ENCODE measurements at regions not wholly inside any gene's neighbourhood (a gene's known extent, or its start where the extent isn't known, plus 50 kb on each side); places are given as distances from the start of the nearest gene placed in this dataset.

- H3K4me3 ChIP-seq = no peak overlapping the region
- TF ChIP-seq CTCF (IDR thresholded peaks at IDR 0.05) = no peak
- H3K4me1 ChIP-seq = no peaks in the 10 kb centered on the region
- intact Hi-C loops (cut with DNase I) = no loop called here
- DNase-seq = no peak
- no peaks in the 10 kb centered on the region for H3K27me3 ChIP-seq
- no peaks in the 10 kb centered on the region for H3K36me3 ChIP-seq
- H3K9ac ChIP-seq (ENCODE audit: low read depth in 2 of 2, low read length in 2 of 2) = no peak overlapping the region
- no peaks in the 10 kb centered on the region for H3K9me3 ChIP-seq
- H3K27ac ChIP-seq = no peak overlapping the region
These were observed 217.5 kb upstream of the TEX13C start for GRCh38 chrX:125101971-125102755.

GRCh38 chrX:125103693-125104092 lies 216.0 kb upstream of the TEX13C start:
- DNase-seq = no peak

GRCh38 chrX:125108921-125109320 lies 210.8 kb upstream of the TEX13C start:
- TF ChIP-seq CTCF (IDR thresholded peaks at IDR 0.05) = no peak
- Histone ChIP-seq H3K27me3 (no peaks in the 10 kb centered on the region), H3K4me3 (no peak overlapping the region), H3K9me3 (no peaks in the 10 kb centered on the region), H3K9ac (ENCODE audit: low read depth in 2 of 2, low read length in 2 of 2) (no peak overlapping the region), H3K4me1 (no peaks in the 10 kb centered on the region), H3K27ac (no peak overlapping the region), H3K36me3 (no peaks in the 10 kb centered on the region)
- DNase-seq = no peak
- intact Hi-C loops (cut with DNase I) = no loop called here

More at GRCh38 chrX:125103693-125104092, 216.0 kb upstream of the TEX13C start:
- no peaks in the 10 kb centered on the region for H3K27me3 ChIP-seq
- H3K27ac ChIP-seq = no peak overlapping the region
- H3K9me3 ChIP-seq = no peaks in the 10 kb centered on the region
- H3K4me3 ChIP-seq = no peak overlapping the region
- H3K9ac ChIP-seq (ENCODE audit: low read depth in 2 of 2, low read length in 2 of 2) = no peak overlapping the region
- no peak for TF ChIP-seq CTCF (IDR thresholded peaks at IDR 0.05)
- intact Hi-C loops (cut with DNase I) = no loop called here
- no peaks in the 10 kb centered on the region for H3K36me3 ChIP-seq
- H3K4me1 ChIP-seq = no peaks in the 10 kb centered on the region

- intact Hi-C loops (cut with DNase I) = no loop called here
- DNase-seq = no peak
- Histone ChIP-seq H3K36me3 (no peaks in the 10 kb centered on the region), H3K27me3 (no peaks in the 10 kb centered on the region), H3K27ac (no peak overlapping the region), H3K9me3 (no peaks in the 10 kb centered on the region), H3K4me1 (no peaks in the 10 kb centered on the region), H3K9ac (ENCODE audit: low read depth in 2 of 2, low read length in 2 of 2) (no peak overlapping the region), H3K4me3 (no peak overlapping the region)
- no peak for TF ChIP-seq CTCF (IDR thresholded peaks at IDR 0.05)
These were observed 188.5 kb upstream of the TEX13C start for GRCh38 chrX:125131164-125131563.

- H3K4me1 ChIP-seq = no peaks in the 10 kb centered on the region
- TF ChIP-seq CTCF (IDR thresholded peaks at IDR 0.05) = no peak
- no peaks in the 10 kb centered on the region for H3K27me3 ChIP-seq
- no peak overlapping the region for H3K27ac ChIP-seq
- H3K9ac ChIP-seq (ENCODE audit: low read depth in 2 of 2, low read length in 2 of 2) = no peak overlapping the region
- no peaks in the 10 kb centered on the region for H3K9me3 ChIP-seq
- no peaks in the 10 kb centered on the region for H3K36me3 ChIP-seq
- no peak for DNase-seq
- intact Hi-C loops (cut with DNase I) = no loop called here
- H3K4me3 ChIP-seq = no peak overlapping the region
These were observed 187.4 kb upstream of the TEX13C start for GRCh38 chrX:125132274-125132673.

Measured in colonic mucosa (tissue), 4 donors.